Coronary artery (tissue), 2 donors: ENCODE measurements at regions not wholly inside any gene's neighbourhood (a gene's known extent, or its start where the extent isn't known, plus 50 kb on each side); places are given as distances from the start of the nearest gene placed in this dataset.

ENCODE experiments used
- DNase-seq: peaks from one replicate; pipeline ENCODE4 v3.0.0-alpha.2; 2017; ENCODE audit warnings: low spot score
- H3K27ac ChIP-seq, 2 donors: fragments of 200-600 bp; sonication (generic); one replicate each; pipeline ENCODE4 v1.5.1; 2016 to 2019
- H3K4me3 ChIP-seq: fragments of 200-600 bp; sonication (generic); 2 replicates; pipeline ENCODE4 v1.5.1; 2016; ENCODE audit warnings: mild to moderate bottlenecking, moderate library complexity
- CTCF ChIP-seq: fragments of 200-600 bp; sonication (generic); IDR thresholded peaks from one replicate; pipeline ENCODE4 v1.5.1; 2019; ENCODE audit warnings: antibody characterized with exemption

DNA sequence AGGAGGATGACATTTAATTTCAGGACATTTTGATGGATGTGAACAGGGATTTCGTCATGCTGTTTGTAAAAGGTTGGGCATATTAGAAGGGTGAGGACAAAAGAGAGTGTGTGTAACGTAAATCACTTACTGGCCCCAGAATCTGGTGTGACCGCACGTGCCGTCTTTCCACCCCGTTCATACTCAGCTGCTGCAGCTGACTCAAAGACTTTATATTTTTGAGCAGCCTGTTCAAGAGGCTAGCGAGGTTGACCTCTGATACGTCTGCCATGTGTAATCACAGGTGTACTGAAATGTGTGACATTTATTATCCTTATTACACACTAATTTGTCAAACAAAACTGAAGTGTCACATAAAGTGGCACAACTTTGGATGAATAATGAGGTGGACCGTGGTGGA, 66.5 kb upstream of the ERRFI1 start:
- H3K27ac ChIP-seq, result no peak overlapping the region
- no peak for DNase-seq
- H3K4me3 ChIP-seq, result no peak overlapping the region
- TF ChIP-seq CTCF, result no peak

GRCh38 chr1:8091691-8092090, 65.6 kb upstream of the ERRFI1 start:
- DNase-seq, result no peak
- Histone ChIP-seq H3K27ac (no peak overlapping the region), H3K4me3 (no peak overlapping the region)
- TF ChIP-seq CTCF, result no peak

- no peak for TF ChIP-seq CTCF
- no peak overlapping the region for H3K4me3 ChIP-seq
- DNase-seq, result no peak
- H3K27ac ChIP-seq, result peak overlapping the region; percentile 75 to 84
Measured at GRCh38 chr1:8090241-8090702, 64.2 kb upstream of the ERRFI1 start.

- DNase-seq, result no peak
- H3K27ac ChIP-seq, result peak overlapping the region; percentile 75 to 84
- no peak overlapping the region for H3K4me3 ChIP-seq
- TF ChIP-seq CTCF, result no peak
Measured at GRCh38 chr1:8089535-8090228, 63.6 kb upstream of the ERRFI1 start.

DNA sequence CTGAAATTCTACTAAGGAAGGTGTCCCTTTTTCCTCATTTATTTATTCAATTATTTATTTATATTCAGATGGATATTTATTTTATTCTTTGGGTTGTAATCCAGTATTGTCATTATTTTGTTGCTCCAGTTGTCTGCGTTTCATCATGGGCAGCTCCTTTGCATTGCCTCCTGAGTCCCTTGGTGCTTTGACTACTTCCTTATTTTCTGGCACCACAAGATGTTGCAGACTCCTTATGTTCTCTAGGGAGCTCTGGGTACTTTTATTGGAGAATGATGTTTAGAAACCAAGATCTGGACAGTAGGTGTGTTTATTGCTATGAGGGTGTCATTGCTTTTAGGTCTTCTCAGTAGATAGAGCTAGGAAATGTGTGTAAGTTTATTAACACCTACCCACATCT, 59.9 kb upstream of the ERRFI1 start:
- no peak overlapping the region for H3K4me3 ChIP-seq
- no peak for DNase-seq
- TF ChIP-seq CTCF, result no peak
- no peak overlapping the region for H3K27ac ChIP-seq

GRCh38 chr1:8084913-8085312, 58.8 kb upstream of the ERRFI1 start:
- H3K27ac ChIP-seq, result no peak overlapping the region
- TF ChIP-seq CTCF, result no peak
- DNase-seq, result no peak

GRCh38 chr1:8083739-8084484, 57.8 kb upstream of the ERRFI1 start:
- H3K4me3 ChIP-seq, result no peak overlapping the region
- DNase-seq, result no peak
- peak overlapping the region; percentile 48 to 74 for H3K27ac ChIP-seq
- TF ChIP-seq CTCF, result no peak

More at GRCh38 chr1:8084913-8085312, 58.8 kb upstream of the ERRFI1 start:
- H3K4me3 ChIP-seq, result no peak overlapping the region
